ENCODE measurements at regions not wholly inside any gene's neighbourhood (a gene's known extent, or its start where the extent isn't known, plus 50 kb on each side); places are given as distances from the start of the nearest gene placed in this dataset.

DNA sequence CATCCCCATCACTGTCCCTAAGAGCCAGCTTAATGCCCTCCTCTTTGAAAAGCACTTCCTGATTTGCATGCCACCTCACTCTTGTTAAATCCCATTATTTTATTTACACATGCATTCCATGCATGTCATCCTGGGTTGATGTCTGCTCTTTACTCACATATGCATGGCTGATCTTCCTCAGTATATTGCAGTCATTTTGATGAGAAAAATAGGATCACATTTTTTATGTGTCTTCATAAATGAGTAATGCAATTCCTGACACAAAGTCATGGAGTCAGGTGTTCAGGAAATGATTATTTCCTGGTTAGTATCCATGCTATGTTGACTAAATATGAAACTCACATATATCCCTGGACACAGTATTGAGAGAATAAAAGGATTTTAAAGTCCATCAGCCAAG is 204.7 kb downstream of the SLIT2 start:
- Histone ChIP-seq H3K4me2 (no peak overlapping the region), H3K9me2 (ENCODE audit: insufficient read depth) (peaks cover 3% of the 10 kb centered on the region), H3K27ac (ENCODE audit: low read depth) (no peak overlapping the region), H4K20me1 (replicated peaks; ENCODE audit: insufficient read depth) (no peaks in the 10 kb centered on the region), H3K4me3 (no peak overlapping the region), H3F3A (replicated peaks; ENCODE audit: low read depth) (no peaks in the 10 kb centered on the region), H3K79me2 (replicated peaks; ENCODE audit: insufficient read depth) (no peaks in the 10 kb centered on the region), H3K36me3 (ENCODE audit: insufficient read depth) (no peaks in the 10 kb centered on the region), H3K4me1 (ENCODE audit: insufficient read depth) (no peaks in the 10 kb centered on the region; the same call in 1 of the 2 replicates), H2AFZ (no peak overlapping the region), H3K27me3 (ENCODE audit: insufficient read depth) (no peaks in the 10 kb centered on the region)
- H3K9me3 Mint-ChIP-seq = no peaks in the 10 kb centered on the region
- peak; percentile 8 for DNase-seq (ENCODE audit: low spot score)
- no peak for TF ChIP-seq ZNF114 (CRISPR knock-in tag; IDR thresholded peaks at IDR 0.05)
- no peak for TF ChIP-seq NANOG (IDR thresholded peaks at IDR 0.05; ENCODE audit: borderline replicate concordance)
- TF ChIP-seq, protein P1, sequence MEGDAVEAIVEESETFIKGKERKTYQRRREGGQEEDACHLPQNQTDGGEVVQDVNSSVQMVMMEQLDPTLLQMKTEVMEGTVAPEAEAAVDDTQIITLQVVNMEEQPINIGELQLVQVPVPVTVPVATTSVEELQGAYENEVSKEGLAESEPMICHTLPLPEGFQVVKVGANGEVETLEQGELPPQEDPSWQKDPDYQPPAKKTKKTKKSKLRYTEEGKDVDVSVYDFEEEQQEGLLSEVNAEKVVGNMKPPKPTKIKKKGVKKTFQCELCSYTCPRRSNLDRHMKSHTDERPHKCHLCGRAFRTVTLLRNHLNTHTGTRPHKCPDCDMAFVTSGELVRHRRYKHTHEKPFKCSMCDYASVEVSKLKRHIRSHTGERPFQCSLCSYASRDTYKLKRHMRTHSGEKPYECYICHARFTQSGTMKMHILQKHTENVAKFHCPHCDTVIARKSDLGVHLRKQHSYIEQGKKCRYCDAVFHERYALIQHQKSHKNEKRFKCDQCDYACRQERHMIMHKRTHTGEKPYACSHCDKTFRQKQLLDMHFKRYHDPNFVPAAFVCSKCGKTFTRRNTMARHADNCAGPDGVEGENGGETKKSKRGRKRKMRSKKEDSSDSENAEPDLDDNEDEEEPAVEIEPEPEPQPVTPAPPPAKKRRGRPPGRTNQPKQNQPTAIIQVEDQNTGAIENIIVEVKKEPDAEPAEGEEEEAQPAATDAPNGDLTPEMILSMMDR (conservative IDR thresholded peaks at IDR 0.05; ENCODE audit: low read depth in 2 of 2) = no peak
- TF ChIP-seq, protein P2, sequence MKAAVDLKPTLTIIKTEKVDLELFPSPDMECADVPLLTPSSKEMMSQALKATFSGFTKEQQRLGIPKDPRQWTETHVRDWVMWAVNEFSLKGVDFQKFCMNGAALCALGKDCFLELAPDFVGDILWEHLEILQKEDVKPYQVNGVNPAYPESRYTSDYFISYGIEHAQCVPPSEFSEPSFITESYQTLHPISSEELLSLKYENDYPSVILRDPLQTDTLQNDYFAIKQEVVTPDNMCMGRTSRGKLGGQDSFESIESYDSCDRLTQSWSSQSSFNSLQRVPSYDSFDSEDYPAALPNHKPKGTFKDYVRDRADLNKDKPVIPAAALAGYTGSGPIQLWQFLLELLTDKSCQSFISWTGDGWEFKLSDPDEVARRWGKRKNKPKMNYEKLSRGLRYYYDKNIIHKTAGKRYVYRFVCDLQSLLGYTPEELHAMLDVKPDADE (IDR thresholded peaks at IDR 0.05) = no peak
- TF ChIP-seq POLR2AphosphoS5 (IDR thresholded peaks at IDR 0.05; ENCODE audit: low read depth) = no peak
- TF ChIP-seq EZH2phosphoT487 (IDR thresholded peaks at IDR 0.05; ENCODE audit: unreplicated experiment) = no peak
- TF ChIP-seq, protein P3, sequence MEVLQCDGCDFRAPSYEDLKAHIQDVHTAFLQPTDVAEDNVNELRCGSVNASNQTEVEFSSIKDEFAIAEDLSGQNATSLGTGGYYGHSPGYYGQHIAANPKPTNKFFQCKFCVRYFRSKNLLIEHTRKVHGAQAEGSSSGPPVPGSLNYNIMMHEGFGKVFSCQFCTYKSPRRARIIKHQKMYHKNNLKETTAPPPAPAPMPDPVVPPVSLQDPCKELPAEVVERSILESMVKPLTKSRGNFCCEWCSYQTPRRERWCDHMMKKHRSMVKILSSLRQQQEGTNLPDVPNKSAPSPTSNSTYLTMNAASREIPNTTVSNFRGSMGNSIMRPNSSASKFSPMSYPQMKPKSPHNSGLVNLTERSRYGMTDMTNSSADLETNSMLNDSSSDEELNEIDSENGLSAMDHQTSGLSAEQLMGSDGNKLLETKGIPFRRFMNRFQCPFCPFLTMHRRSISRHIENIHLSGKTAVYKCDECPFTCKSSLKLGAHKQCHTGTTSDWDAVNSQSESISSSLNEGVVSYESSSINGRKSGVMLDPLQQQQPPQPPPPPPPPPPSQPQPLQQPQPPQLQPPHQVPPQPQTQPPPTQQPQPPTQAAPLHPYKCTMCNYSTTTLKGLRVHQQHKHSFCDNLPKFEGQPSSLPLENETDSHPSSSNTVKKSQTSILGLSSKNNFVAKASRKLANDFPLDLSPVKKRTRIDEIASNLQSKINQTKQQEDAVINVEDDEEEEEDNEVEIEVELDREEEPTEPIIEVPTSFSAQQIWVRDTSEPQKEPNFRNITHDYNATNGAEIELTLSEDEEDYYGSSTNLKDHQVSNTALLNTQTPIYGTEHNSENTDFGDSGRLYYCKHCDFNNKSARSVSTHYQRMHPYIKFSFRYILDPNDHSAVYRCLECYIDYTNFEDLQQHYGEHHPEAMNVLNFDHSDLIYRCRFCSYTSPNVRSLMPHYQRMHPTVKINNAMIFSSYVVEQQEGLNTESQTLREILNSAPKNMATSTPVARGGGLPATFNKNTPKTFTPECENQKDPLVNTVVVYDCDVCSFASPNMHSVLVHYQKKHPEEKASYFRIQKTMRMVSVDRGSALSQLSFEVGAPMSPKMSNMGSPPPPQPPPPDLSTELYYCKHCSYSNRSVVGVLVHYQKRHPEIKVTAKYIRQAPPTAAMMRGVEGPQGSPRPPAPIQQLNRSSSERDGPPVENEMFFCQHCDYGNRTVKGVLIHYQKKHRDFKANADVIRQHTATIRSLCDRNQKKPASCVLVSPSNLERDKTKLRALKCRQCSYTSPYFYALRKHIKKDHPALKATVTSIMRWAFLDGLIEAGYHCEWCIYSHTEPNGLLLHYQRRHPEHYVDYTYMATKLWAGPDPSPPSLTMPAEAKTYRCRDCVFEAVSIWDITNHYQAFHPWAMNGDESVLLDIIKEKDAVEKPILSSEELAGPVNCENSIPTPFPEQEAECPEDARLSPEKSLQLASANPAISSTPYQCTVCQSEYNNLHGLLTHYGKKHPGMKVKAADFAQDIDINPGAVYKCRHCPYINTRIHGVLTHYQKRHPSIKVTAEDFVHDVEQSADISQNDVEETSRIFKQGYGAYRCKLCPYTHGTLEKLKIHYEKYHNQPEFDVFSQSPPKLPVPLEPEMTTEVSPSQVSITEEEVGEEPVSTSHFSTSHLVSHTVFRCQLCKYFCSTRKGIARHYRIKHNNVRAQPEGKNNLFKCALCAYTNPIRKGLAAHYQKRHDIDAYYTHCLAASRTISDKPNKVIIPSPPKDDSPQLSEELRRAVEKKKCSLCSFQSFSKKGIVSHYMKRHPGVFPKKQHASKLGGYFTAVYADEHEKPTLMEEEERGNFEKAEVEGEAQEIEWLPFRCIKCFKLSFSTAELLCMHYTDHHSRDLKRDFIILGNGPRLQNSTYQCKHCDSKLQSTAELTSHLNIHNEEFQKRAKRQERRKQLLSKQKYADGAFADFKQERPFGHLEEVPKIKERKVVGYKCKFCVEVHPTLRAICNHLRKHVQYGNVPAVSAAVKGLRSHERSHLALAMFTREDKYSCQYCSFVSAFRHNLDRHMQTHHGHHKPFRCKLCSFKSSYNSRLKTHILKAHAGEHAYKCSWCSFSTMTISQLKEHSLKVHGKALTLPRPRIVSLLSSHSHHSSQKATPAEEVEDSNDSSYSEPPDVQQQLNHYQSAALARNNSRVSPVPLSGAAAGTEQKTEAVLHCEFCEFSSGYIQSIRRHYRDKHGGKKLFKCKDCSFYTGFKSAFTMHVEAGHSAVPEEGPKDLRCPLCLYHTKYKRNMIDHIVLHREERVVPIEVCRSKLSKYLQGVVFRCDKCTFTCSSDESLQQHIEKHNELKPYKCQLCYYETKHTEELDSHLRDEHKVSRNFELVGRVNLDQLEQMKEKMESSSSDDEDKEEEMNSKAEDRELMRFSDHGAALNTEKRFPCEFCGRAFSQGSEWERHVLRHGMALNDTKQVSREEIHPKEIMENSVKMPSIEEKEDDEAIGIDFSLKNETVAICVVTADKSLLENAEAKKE (CRISPR knock-in tag; IDR thresholded peaks at IDR 0.05) = no peak
- TF ChIP-seq ZNF331 (CRISPR knock-in tag; IDR thresholded peaks at IDR 0.05; ENCODE audit: low read depth) = no peak
- TF ChIP-seq JUNB (IDR thresholded peaks at IDR 0.05; ENCODE audit: unreplicated experiment) = no peak
- TF ChIP-seq CREB1 (CRISPR knock-in tag; IDR thresholded peaks at IDR 0.05; ENCODE audit: low read depth) = no peak
- TF ChIP-seq STAT1 (IDR thresholded peaks at IDR 0.05; ENCODE audit: unreplicated experiment) = no peak
- TF ChIP-seq EZH2 (IDR thresholded peaks at IDR 0.05; ENCODE audit: low read depth, unreplicated experiment) = no peak
- TF ChIP-seq, protein P4, sequence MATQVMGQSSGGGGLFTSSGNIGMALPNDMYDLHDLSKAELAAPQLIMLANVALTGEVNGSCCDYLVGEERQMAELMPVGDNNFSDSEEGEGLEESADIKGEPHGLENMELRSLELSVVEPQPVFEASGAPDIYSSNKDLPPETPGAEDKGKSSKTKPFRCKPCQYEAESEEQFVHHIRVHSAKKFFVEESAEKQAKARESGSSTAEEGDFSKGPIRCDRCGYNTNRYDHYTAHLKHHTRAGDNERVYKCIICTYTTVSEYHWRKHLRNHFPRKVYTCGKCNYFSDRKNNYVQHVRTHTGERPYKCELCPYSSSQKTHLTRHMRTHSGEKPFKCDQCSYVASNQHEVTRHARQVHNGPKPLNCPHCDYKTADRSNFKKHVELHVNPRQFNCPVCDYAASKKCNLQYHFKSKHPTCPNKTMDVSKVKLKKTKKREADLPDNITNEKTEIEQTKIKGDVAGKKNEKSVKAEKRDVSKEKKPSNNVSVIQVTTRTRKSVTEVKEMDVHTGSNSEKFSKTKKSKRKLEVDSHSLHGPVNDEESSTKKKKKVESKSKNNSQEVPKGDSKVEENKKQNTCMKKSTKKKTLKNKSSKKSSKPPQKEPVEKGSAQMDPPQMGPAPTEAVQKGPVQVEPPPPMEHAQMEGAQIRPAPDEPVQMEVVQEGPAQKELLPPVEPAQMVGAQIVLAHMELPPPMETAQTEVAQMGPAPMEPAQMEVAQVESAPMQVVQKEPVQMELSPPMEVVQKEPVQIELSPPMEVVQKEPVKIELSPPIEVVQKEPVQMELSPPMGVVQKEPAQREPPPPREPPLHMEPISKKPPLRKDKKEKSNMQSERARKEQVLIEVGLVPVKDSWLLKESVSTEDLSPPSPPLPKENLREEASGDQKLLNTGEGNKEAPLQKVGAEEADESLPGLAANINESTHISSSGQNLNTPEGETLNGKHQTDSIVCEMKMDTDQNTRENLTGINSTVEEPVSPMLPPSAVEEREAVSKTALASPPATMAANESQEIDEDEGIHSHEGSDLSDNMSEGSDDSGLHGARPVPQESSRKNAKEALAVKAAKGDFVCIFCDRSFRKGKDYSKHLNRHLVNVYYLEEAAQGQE (IDR thresholded peaks at IDR 0.05; ENCODE audit: unreplicated experiment) = no peak
- no peak for ATAC-seq
- peaks cover 8% of the 10 kb centered on the region for H3K4me1 Mint-ChIP-seq
- no peak overlapping the region for H3K4me3 Mint-ChIP-seq
- no peaks in the 10 kb centered on the region for H3K36me3 Mint-ChIP-seq (ENCODE audit: low read depth)
- peaks cover 2% of the 10 kb centered on the region for H3K27me3 Mint-ChIP-seq (ENCODE audit: insufficient read depth, low read depth, poor library complexity)
- H3K27ac Mint-ChIP-seq = peak overlapping the region; percentile 29

Measured in GM23338 (cell line).